Ureter (tissue), 1 donor: ENCODE measurements at regions not wholly inside any gene's neighbourhood (a gene's known extent, or its start where the extent isn't known, plus 50 kb on each side); places are given as distances from the start of the nearest gene placed in this dataset.

Experiments
- DNase-seq: peaks from one replicate; pipeline ENCODE4 v3.0.0-alpha.2; 2020; ENCODE audit warnings: low spot score
- donor health status: DM: yes; HTN: yes; CAD: no.

DNA sequence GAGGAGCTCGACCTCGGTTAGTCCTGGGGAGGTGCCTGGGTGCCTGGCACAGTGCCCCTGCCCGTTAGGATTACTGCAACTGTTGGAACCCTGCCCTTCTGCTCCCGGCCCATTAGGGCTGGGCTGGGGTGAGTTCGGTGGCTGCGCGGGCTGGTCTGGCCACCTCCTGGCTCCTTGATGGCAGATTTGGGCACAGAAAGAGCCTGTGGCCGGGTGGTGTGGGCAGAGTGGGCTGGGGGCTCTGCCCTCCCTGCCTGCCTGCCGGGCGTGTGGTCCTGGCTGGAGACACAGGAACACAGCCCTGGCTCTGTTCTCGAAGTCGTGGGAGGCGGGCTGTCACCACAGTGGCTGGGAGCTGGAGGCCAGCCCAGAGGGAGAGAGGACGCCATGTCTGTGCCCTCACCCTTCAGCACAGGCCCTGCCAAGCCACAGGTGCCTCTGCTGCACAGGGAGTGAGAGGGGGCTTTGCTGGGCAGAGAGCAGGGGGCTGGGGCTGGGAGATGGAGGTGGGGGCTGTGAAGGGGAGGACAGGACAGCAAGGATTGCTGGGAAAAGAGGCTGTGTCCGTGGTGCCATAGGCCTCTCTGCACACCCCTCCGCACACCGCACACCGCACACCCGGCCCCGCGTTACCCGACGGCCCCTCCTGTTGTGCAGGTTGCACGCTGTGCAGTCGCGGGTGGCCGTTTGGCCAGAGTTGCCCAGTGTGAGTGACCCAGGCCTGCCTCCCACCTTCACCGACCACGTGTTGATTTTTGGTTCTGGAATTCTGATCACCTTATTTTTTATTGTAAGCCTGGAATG lies 236.6 kb upstream of the GSE1 start:
- no peak for DNase-seq

DNA sequence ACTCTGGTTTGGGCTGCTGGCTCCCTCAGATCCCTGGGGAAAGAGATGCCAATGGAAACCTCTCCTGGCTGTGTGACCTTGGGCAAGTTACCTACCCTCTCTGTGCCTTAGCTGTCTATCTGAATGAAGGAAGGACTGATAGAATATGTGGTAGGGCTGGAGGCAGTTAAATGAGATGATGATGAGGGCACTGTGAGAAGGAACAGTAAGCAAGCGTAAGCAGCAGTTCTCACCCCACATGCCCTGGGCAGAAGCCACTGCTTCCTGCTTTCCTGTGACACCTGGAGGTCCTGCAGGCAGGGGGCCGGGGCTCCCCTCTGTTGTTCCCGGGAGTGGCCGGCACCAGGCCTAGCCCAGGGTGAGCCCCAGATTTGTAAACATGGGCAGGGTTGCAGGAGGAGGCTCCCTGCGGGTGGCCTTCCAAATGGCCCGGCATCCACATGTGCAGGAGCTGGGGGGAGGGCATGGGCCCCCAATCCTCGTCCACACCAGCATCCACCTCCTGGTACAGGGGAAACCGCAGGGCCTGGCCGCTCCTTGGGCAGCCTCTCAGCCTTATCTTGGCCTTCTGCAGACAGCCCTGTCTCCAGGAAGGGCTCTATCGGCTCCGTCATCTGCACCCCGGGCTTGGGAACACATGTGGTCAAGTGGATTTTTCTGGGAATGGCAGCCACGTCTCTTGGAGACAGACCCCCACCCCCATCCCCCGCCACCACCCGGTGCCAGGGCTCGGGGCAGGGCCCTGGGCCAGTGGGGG lies 235.6 kb upstream of the GSE1 start:
- no peak for DNase-seq

DNA sequence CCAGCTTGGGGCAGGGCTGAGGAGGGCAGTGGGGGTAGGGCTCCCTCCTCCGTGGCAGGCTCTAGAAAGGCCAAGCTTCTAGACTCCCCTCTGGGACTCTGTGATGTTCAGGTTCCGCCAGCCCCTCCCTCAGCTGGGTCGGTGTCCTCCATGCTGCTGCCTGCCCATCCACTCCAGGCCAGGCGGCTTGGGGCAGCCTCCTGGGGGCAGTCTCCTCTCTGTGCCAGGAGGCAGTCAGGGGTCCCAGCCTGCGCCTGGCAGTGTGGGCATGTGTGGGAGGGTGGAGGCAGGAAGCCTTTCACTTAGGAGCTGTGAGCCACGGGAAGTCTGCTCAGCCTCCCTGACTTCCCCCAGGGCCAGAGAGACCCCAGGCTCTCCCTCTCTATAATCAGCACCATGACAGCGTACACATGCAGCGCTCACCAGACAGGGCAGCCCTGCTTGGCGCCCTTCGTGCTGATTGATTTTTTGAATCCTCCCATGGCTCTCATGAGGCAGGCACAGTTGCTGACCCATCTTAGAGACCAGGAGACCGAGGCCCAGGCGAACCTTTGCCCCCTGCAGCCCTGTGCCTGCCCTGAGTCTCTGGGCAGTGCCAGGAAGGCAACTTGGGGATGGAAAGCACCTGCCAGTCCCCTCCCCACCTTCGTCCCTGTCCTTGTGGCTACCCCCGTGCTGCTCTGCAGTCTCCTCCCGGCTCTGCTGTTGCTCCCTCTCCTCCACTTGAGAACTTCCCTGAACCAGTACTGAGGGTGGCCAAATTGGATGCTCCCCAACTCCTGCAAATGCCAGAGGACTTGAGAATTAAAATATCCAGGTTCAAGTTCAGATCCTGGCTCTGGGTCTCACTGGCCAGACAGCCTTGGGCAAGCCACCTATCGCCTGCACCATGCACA lies 234.7 kb upstream of the GSE1 start:
- DNase-seq = no peak

DNA sequence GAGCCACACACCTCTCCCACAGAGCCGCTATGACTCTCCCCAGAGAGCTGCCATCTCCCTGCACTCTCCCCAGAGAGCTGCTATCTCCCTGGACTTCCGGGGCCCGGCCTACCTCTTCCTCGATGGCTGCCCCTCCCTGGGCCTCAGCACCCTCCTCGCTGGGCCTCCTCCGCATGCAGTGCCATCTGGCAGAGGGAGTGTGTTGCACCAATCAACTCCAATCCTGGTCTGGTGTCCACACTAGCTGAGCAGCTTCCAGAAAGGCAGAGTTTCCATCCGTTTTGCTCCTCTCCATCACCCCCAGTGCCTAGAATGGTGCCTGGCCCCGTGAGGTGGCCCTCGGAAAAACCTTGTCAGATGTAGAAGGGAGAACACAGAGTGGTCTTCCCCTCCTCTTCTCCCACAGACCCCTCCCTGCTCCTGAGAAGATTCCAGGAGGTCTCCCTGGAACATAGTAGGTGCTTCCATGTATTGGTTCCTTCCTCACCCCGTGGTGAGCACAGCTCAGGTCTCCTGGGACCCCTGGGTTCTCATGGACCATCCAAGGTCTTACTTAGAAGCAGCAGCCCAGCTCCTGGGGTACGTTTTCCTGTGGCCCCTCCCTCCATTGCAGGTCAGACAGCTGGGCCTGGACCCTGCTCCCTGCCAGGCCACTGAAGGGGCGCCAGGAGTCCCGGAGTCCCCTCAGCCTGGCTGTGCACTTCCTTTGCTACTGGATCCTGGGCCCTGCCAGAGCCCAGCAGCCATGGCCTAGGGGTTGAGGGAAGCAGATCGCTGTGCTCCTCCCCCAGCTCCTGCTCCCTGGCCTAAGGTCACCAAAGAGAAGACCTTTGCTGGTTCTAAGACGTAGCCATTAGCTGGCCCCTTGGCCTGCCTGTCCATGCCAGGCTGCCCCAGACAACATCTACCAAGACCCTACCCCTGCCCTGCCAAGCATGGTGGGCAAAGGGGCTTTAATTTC lies 233.8 kb upstream of the GSE1 start:
- no peak for DNase-seq

DNA sequence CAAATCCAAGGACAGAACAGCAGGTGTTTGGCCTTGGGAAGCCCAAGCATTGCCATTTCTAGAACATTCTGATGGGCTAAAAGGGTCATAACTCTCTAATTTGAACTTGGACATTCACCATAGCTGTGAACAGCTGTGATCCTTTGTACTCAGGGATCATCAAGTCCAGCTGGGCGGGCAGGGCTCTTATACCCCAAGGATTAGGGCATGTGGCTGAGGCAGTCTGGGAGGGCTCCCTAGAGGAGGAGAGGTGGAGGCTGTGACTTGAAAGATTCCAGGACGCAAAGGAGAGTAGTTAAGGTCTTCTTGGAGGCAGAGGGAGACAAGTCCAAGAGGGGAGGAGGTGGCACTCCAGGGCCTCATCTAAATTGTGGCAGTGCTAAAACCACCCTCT lies 233.1 kb upstream of the GSE1 start:
- DNase-seq = no peak

DNA sequence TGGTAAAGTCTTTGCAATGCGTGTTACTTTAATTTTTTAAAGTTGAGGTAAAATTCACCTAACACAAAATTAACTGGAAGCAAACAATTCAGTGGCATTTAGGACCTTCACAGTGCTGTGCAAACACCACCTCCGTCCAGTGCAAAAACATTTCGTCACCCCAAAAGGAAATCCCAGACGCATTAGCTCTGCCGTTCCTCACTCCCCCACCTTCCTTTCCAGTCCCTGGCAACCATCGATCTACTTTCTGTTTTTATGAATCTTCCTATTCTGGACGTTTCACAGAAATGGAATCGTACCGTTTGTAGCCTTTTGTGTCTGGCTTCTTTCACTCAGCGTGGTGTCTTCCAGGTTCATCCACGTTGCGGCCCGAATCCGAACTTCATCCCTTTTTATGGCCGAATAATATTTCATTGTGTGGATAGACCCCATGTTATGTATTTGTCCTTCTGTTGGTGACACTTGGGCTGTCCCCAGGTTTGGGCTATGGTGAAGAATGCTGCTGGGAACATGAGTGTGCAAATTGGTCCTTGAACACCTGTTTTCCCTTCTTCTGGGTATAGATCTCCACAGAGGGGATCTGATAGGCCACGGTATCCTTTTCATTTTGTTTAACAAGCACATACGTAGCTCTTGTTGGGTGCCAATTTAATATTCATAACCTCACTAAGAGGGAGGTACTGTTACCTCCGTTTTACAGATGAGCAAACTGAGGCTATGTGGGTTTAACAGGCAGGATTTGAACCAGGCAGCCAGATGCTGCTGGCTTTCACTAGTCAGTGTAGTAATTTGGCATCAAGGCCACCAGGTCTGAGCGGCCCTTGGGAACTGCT lies 232.0 kb upstream of the GSE1 start:
- no peak for DNase-seq

DNA sequence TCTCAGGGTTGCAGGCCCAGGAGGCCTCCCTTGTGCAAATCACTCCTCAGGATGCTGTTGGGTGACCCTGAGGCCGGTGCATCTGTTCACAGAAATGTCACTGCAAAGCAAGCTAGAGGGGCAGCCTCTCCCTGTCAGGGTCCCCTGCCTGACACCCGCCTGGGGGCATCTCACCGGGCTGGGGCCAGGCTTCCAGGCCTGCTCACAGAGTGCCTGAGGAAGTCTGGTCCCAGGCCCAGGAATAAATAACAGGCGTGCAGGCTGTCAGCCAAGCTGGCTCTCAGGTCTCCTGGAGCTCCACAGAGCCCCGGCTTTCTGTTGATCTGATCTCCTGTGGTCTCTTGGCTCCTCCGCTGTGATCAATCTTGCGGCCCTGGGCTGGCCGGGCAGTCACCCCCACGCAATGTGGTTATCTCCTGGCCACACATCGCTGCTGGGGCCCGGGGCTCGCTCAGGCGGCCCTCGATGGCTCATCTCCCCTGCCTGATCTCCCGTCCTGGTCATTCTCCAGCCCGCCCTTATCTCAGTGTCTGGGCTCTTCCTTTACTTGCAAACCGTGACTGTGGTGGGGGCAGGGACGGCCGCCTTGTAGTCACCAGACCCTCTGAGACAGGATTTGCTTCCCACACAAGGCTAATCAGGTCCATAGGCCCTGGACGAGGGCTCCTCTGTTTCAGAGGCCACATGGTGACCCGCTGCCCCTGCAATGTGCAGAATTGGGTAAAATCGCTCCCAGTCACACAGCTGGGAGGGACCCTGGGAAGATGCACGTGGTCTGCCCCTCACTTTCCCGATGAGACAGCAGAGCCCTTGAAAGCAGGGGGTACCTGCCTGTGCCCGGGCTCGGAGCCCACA lies 231.2 kb upstream of the GSE1 start:
- no peak for DNase-seq

DNA sequence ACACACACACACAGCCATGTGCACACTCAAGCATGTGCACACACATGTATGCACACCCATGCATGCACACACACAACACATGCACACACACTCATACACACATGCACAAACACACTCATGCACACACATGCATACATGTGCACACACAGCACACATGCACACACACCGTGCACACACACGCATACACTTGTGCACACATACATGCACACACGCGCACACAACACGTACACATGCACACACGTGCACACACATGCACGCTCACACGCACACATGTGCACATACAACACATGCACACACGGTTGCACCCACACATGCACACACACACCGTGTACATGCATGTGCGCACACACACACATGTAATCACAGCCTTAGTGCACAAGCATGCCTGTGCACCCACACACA lies 230.4 kb upstream of the GSE1 start:
- DNase-seq = no peak

DNA sequence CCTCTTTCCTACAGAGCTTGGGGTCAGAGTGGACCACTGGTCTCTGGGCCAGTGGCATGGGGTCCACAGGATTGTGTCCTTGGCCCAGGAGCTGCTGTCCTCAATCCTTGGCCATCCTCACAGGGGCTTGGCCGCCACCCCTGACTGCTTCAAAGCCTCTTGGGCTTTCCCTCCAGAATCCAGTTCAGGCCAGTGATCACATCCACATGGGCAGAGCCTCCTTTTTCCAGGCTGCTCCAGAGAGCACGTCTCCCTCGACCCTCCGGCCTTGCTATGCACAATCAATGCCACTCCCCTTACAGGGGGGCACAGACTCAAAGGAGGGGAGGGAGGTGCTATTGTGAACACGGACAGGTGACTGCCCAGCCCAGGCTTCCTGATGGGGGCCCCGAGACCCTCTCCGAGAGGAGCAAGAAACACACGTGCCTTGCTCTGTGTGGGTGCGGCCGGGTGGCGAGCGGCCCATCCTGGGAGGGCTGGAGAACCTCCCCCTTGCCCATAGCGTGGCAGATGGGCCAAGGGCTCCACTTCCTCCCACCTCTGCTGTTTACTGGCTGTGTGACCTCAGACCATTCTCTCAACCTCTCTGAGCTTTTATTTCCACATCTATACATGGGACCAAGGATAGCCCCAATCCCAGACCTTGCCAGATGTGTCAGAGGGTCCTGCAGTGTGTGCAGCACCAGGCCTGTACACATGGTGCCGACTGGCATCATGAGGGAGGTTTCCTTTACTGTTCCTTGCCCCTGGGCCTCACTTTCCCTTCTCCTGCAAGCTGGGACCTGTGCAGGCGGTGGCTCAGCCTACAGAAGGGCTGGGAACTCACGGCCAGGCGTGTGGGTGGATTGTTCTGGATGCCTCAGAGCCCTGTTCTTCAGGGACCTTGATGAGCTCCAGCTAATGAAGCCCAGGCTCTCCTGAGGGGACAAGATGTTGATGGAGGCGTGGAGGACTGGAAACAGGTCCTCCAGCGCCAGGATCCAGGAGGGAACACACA lies 229.0 kb upstream of the GSE1 start:
- no peak for DNase-seq

DNA sequence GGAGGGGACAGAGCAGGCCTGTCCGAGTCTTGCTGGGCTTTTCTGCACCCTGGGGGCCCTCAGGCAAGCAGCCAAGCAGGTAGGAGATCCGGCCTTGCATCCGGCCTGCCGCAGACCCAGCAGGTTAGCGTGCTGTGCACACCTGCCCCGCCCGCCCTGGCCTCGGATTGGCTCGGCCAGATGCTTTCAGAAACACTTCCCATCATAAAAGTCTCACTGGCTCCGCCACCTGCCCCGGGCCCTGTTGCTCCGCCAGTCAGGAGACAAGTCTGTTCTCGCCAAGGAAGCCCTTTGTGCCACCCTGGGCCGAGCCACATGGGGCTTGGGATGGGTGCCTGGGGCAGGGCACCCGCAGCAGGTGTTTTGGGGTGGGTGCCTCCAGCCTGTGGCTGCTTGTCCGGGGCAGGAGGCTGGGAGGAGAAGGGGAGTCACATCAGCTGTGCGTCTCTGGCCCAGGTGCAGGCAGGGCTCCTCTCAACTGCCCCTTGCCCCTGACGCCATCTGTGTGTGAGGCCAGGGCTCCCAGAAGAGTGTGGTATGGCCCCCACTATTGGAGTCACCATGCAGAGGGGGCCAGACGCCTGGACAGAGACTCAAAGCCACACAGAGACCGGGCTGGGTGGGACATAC lies 228.2 kb upstream of the GSE1 start:
- peak; percentile 87 for DNase-seq

DNA sequence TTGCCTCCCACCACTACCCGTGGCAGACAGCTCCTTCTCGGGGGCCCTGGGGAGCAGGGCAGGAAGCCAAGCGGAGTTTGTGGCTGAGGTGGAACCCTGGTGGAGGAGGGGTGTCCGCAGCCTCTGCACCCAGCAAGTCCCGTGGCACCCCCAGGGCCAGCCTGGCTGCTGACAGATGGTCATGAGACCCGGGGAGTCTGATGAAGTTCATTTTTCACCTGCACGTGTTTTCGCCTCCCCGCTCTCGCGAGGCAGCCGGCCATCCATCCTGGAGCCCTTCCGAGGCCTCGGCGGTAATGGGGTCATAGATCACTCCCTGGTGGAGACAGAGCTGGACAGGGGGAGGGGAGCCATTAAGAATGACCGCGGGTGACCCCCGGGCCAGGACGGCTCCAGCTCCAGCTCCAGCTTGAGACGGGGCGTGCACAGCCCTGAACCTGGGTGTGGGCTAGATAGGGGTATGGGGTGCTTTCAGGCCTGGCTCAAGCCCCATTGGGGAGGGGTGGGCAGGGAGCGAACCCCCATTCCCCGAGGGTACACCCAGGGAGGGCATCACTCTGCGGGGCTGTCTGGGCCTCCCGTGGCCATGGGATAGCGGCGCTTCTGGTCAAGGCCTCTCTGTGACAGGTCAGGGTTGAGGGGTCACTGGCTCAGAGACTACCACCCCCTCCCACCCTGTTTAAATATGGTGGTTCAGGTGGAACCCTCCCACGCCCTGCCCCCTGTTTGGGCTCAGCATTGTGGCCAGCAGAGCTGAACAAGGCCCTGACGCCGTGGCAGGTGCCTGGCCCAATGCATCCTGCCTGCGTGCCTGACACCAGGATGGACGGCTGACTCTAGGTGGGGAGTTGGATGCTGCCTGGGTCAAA lies 227.4 kb upstream of the GSE1 start:
- peak; percentile 43 for DNase-seq

DNA sequence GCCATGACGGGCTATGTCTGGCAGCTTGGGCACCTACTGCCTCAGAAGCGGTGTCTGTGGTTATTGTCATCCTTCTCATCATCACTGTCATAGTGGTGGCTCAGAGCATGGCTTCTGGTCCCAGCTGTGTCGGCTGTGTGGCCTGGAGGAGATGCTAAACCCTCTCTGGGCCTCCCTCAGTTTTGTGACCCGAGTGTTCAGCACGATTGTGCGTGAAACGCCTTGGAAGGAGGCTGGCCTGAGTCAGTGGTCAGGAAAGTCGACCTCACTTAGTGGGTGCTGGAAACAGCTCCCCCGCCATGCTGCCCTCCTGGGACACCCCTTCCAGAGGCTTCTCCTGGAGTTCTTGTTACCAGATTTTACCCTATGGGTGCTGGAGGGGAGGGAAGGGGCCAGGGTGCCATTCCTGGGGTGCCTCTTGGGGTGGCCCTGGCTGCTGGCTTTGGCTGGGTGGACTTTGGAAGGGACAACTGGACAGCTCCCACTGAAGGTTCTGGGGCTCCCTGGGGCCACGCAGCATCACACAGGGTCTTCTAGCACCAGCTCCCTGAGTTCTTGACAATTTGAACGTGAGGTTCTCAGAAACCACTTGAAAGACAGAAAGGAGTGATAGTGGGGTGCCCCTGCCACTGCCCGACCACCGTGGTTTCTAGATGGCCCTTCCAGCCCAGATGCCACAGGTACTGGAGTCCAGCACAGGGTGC lies 226.5 kb upstream of the GSE1 start:
- peak; percentile 38 for DNase-seq

DNA sequence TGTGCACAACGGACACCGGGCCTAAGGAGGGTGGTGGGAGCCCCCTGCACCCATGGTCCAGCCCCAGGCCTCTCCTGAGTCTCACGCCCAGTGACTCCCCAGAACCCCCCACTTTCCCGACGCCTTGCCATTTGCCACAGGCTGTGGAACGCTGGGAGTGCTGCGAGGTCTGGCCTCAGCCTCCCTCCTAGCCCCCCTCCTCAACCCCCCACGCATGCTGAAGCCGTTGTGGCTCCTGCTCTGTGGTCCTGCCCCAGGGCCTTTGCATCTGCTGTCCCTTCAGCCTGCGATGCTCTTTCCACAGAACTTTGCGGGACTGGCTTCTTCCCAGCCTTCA lies 226.0 kb upstream of the GSE1 start:
- DNase-seq = peak; percentile 31

DNA sequence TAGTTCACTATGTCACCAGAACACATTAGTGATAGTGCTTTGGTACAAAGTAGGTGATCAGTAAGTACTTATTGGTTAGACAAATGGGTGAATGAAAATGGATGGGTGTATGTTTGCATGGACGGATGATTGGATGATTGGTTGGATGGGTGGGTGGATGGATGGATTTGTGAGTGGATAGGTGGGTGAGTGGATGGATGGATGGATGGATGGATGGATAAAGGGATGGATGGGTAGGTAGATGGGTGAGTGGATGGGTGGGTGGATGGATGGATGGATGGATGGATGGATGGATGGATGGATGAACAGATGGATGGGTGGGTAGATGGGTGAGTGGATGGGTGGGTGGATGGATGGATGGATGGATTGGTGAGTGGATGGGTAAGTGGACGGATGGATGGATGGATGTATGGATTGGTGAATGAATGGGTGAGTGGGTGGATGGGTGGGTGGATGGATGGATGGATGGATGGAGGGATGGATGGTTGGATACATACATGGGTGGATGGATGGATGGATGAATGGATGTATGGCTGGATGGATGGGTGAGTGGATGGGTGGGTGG lies 225.3 kb upstream of the GSE1 start:
- no peak for DNase-seq

DNA sequence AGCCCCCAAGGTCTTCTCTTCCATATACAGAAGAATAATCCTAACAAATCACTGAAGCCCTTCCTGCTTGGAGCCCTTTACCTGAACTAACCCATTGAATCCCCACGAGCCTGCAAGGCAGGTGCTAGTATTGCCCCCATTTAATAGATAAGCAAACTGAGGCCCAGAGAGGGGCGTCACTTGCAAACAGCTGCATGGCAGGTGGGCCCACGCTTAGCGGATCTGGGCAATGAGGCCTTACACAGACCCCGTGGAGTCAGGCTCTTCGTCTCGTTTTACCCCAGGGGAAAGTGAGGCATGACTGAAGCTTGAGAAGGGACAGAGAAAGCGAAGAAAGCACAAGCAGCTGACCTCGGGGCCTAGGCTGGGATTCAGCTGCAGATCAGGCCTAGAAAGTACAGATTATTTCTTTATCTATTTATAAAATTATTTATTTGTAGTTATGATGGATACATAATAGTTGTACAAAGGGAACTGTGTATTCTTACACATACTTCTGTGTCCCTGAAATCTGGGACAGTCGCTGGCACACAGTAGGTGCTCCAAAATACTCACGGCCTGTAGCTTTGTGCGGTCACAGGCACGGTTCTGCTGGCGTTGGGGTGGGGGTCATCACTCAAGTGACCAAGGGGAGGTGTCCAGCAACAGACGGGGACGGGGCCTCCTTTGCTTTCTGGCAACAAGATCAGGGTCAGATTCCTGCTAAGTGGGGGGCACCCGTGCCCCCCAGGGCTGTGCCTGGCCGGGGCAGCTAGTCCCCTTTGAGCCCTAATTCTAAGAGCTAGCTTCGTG lies 223.2 kb upstream of the GSE1 start:
- DNase-seq = peak; percentile 42
